Body of pancreas (tissue), 4 donors: ENCODE measurements at regions not wholly inside any gene's neighbourhood (a gene's known extent, or its start where the extent isn't known, plus 50 kb on each side); places are given as distances from the start of the nearest gene placed in this dataset.

Experiments used
- POLR2A ChIP-seq, 3 donors: fragments of 450-650 bp; IDR thresholded peaks; one replicate each; pipeline ENCODE4 v1.6.1; 2016; ENCODE audit warnings: antibody characterized with exemption in 3 of 3, mild to moderate bottlenecking in 2 of 3
- TF ChIP-seq, protein P1 (sequence below), 7 experiments: fragments of 450-650 bp in 4 of 7; fragments of 200-600 bp in 3 of 7; sonication (generic) in 3 of 7; IDR thresholded peaks; one replicate each; pipeline ENCODE4 v1.5.1; 2016 to 2019; ENCODE audit warnings: antibody characterized with exemption in 7 of 7

DNA sequence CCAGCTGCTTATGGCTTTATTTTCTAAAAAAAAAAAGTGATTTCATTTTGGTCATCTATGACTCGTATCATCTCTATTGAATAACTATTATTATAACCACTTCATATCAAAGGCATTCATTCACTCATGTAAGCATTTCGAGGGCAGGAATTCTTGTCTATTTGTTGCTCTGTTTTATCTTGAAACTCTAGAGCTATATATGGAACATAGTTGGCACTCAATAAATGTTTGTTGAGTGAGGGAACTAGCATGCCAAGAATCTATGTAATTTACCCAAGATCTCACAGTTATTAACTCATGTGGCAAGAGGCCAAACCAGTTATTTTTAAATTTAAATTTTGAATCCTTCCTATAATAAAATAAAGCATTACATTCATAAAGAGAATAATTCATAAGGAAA, 470.1 kb downstream of the TMX3 start:
- TF ChIP-seq, protein P1, sequence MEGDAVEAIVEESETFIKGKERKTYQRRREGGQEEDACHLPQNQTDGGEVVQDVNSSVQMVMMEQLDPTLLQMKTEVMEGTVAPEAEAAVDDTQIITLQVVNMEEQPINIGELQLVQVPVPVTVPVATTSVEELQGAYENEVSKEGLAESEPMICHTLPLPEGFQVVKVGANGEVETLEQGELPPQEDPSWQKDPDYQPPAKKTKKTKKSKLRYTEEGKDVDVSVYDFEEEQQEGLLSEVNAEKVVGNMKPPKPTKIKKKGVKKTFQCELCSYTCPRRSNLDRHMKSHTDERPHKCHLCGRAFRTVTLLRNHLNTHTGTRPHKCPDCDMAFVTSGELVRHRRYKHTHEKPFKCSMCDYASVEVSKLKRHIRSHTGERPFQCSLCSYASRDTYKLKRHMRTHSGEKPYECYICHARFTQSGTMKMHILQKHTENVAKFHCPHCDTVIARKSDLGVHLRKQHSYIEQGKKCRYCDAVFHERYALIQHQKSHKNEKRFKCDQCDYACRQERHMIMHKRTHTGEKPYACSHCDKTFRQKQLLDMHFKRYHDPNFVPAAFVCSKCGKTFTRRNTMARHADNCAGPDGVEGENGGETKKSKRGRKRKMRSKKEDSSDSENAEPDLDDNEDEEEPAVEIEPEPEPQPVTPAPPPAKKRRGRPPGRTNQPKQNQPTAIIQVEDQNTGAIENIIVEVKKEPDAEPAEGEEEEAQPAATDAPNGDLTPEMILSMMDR (IDR thresholded peaks at IDR 0.05) = no peak
- TF ChIP-seq POLR2A (IDR thresholded peaks at IDR 0.05) = no peak
